SK-N-SH (cell line): ENCODE measurements at regions not wholly inside any gene's neighbourhood (a gene's known extent, or its start where the extent isn't known, plus 50 kb on each side); places are given as distances from the start of the nearest gene placed in this dataset.

Experiments used
- CTCF ChIA-PET: fragments of 300-600, 350-600 bp; formaldehyde crosslinking; extraction: SDS; loops from one replicate; lab custom pipeline; 2021; lab: Yijun Ruan, JAX
- POLR2A ChIA-PET: fragments of 350-600 bp; sonication (Branson Sonifier 250); formaldehyde crosslinking; extraction: SDS; loops from one replicate; lab custom pipeline; 2020; ENCODE audit warnings: antibody characterized with exemption, inconsistent platforms; lab: Yijun Ruan, JAX
- DNase-seq: peaks from one replicate; pipeline ENCODE4 v3.0.0; 2012
- H2AFZ ChIP-seq: fragments of 200-600 bp; sonication (generic); 2 replicates; pipeline ENCODE4 v1.8.1; 2016; ENCODE audit warnings: antibody characterized with exemption, mild to moderate bottlenecking, low read depth
- H3F3A ChIP-seq: fragments of 200-600 bp; sonication (generic); replicated peaks from 2 replicates; pipeline ENCODE3; 2016; ENCODE audit warnings: antibody characterized with exemption, mild to moderate bottlenecking; ENCODE audit not compliant: insufficient read depth
- H3K27ac ChIP-seq, 2 experiments: fragments of 200-500 bp in 1 of 2; fragments of 200-600 bp in 1 of 2; sonication (Bioruptor generic) in 1 of 2; sonication (generic), shearing (Covaris generic) in 1 of 2; 2 replicates each; pipeline versions ENCODE4 v1.5.1 to v1.6.1; 2014 to 2016; ENCODE audit warnings: low read depth in 2 of 2, inconsistent platforms in 1 of 2, low read length in 1 of 2, mild to moderate bottlenecking in 1 of 2, mixed read lengths in 1 of 2
- H3K27me3 ChIP-seq: fragments of 200-600 bp; sonication (generic), shearing (Covaris generic); 2 replicates; pipeline ENCODE4 v1.6.1; 2016; ENCODE audit warnings: mixed run types; ENCODE audit not compliant: insufficient read depth
- H3K36me3 ChIP-seq, 2 experiments: fragments of 200-500 bp in 1 of 2; fragments of 200-600 bp in 1 of 2; sonication (Bioruptor generic) in 1 of 2; sonication (generic) in 1 of 2; replicated peaks in 1 of 2; 2 replicates each; pipeline versions ENCODE3 to v1.5.1; 2014 to 2016; ENCODE audit warnings: low read length in 1 of 2, mild to moderate bottlenecking in 1 of 2; ENCODE audit not compliant: insufficient read depth in 2 of 2, control insufficient read depth in 1 of 2
- H3K4me1 ChIP-seq, 2 experiments: fragments of 200-500 bp in 1 of 2; fragments of 200-600 bp in 1 of 2; sonication (Bioruptor generic) in 1 of 2; sonication (generic), shearing (Covaris generic) in 1 of 2; 2 replicates each; pipeline versions ENCODE4 v1.5.1 to v1.6.1; 2014 to 2016; ENCODE audit warnings: low read depth in 1 of 2, low read length in 1 of 2, mixed run types in 1 of 2; ENCODE audit not compliant: insufficient read depth in 2 of 2, control insufficient read depth in 1 of 2
- H3K4me2 ChIP-seq: fragments of 200-600 bp; sonication (generic), shearing (Covaris generic); 2 replicates; pipeline ENCODE4 v1.6.1; 2017; ENCODE audit warnings: mixed run types
- H3K4me3 ChIP-seq, 2 experiments: fragments of 200-500 bp in 1 of 2; fragments of 200-600 bp in 1 of 2; sonication (Bioruptor generic) in 1 of 2; sonication (generic), shearing (Covaris generic) in 1 of 2; 2 replicates each; pipeline versions ENCODE4 v1.5.1 to v1.8.1; 2014 to 2016; ENCODE audit warnings: low read depth in 2 of 2, inconsistent platforms in 1 of 2, low read length in 1 of 2, mild to moderate bottlenecking in 1 of 2, mixed read lengths in 1 of 2, moderate library complexity in 1 of 2
- H3K79me2 ChIP-seq: fragments of 200-600 bp; sonication (generic); 2 replicates; pipeline ENCODE4 v1.8.1; 2017; ENCODE audit warnings: mild to moderate bottlenecking; ENCODE audit not compliant: insufficient read depth
- H3K9ac ChIP-seq: fragments of 200-600 bp; sonication (generic); 2 replicates; pipeline ENCODE4 v1.6.1; 2017; ENCODE audit warnings: mixed run types
- H3K9me2 ChIP-seq: fragments of 200-600 bp; sonication (generic); 2 replicates; pipeline ENCODE4 v1.6.1; 2017; ENCODE audit warnings: mixed run types
- H3K9me3 ChIP-seq: fragments of 200-600 bp; sonication (generic); 2 replicates; pipeline ENCODE4 v1.6.1; 2017; ENCODE audit warnings: mixed run types, mild to moderate bottlenecking, moderate library complexity
- H4K20me1 ChIP-seq: fragments of 200-600 bp; sonication (generic); 2 replicates; pipeline ENCODE4 v1.6.1; 2017; ENCODE audit warnings: mild to moderate bottlenecking, mixed run types; ENCODE audit not compliant: insufficient read depth
- CHD2 ChIP-seq: fragments of 150-350 bp; IDR thresholded peaks from 2 replicates; pipeline ENCODE4 v1.6.1; 2018; ENCODE audit warnings: low read length; ENCODE audit not compliant: partially characterized antibody
- FOXM1 ChIP-seq: IDR thresholded peaks from 2 replicates; pipeline ENCODE4 v1.4.0; 2012; ENCODE audit warnings: low read depth, mild to moderate bottlenecking
- JUND ChIP-seq: IDR thresholded peaks from 2 replicates; pipeline ENCODE4 v1.4.0; 2012
- NFIC ChIP-seq: IDR thresholded peaks from 2 replicates; pipeline ENCODE4 v1.4.0; 2012; ENCODE audit warnings: borderline replicate concordance
- SMC3 ChIP-seq: IDR thresholded peaks from 2 replicates; pipeline ENCODE4 v1.6.1; 2012; ENCODE audit warnings: low read depth, low read length, improper control_type of control experiment
- WGBS: methylation state at CpG from one replicate; pipeline ENCODE4 v1.1.6; 2017; ENCODE audit warnings: low lambda C conversion rate; 5-methylcytosine and 5-hydroxymethylcytosine counted together
- TF ChIP-seq, protein P1 (sequence below): IDR thresholded peaks from 2 replicates; pipeline ENCODE4 v1.4.0; 2012; ENCODE audit warnings: low read depth
- TF ChIP-seq, protein P2 (sequence below): IDR thresholded peaks from 2 replicates; pipeline ENCODE4 v1.6.1; 2012; ENCODE audit warnings: mild to moderate bottlenecking, low read depth, low read length, moderate library complexity
- TF ChIP-seq, protein P3 (sequence below): IDR thresholded peaks from 2 replicates; pipeline ENCODE4 v1.4.0; 2012; ENCODE audit warnings: low read depth, borderline replicate concordance
- TF ChIP-seq, protein P4 (sequence below): IDR thresholded peaks from 2 replicates; pipeline ENCODE4 v1.4.0; 2012; ENCODE audit warnings: low read depth, borderline replicate concordance

DNA sequence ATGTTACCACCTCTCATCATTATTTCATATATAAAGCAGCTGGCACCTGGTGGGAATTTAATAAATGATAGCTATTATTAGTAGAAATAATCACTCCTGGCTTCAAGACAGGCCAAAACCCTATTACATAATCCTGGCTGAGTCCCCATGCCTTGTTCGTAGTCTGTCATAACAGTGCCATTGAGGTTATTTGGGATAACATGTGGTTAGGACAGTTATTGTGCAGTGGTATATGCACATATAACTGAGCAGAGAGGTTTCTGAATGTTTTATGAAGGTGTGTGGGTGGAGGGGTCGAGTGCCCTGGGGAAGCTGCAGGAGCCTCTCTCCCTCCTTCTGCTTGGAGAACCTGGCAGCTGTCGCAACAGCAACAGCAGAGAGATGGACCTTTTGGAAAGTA is 162.4 kb upstream of the NABP1 start:
- DNase-seq: no peak
- CTCF ChIA-PET: interaction anchor here (0.8 to 5.1 kb wide), 6 partner anchors 13 to 463 kb away, joined by 3 to 36 read pairs (median 6); no protein-coding TSS in a partner anchor
- H2AFZ ChIP-seq: no peak overlapping the region

More for the DNA sequence above, 162.4 kb upstream of the NABP1 start:
- Histone ChIP-seq H3K9me2 (no peaks in the 10 kb centered on the region), H4K20me1 (no peaks in the 10 kb centered on the region), H3K4me1 (peaks cover 0 to 3% of the 10 kb centered on the region in 2 experiments; a peak in 1 of 4 replicates), H3F3A (no peaks in the 10 kb centered on the region), H3K36me3 (no peaks in the 10 kb centered on the region), H3K9ac (no peak overlapping the region), H3K27me3 (no peaks in the 10 kb centered on the region), H3K4me3 (no peak overlapping the region), H3K27ac (no peak overlapping the region), H3K4me2 (no peak overlapping the region), H3K79me2 (no peaks in the 10 kb centered on the region), H3K9me3 (no peaks in the 10 kb centered on the region)
- POLR2A ChIA-PET: no interaction called here
- TF ChIP-seq, protein P1, sequence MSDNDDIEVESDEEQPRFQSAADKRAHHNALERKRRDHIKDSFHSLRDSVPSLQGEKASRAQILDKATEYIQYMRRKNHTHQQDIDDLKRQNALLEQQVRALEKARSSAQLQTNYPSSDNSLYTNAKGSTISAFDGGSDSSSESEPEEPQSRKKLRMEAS: no peak
- TF ChIP-seq FOXM1 (no peak), CHD2 (no peak), JUND (no peak), SMC3 (no peak), NFIC (no peak)
- TF ChIP-seq, protein P2, sequence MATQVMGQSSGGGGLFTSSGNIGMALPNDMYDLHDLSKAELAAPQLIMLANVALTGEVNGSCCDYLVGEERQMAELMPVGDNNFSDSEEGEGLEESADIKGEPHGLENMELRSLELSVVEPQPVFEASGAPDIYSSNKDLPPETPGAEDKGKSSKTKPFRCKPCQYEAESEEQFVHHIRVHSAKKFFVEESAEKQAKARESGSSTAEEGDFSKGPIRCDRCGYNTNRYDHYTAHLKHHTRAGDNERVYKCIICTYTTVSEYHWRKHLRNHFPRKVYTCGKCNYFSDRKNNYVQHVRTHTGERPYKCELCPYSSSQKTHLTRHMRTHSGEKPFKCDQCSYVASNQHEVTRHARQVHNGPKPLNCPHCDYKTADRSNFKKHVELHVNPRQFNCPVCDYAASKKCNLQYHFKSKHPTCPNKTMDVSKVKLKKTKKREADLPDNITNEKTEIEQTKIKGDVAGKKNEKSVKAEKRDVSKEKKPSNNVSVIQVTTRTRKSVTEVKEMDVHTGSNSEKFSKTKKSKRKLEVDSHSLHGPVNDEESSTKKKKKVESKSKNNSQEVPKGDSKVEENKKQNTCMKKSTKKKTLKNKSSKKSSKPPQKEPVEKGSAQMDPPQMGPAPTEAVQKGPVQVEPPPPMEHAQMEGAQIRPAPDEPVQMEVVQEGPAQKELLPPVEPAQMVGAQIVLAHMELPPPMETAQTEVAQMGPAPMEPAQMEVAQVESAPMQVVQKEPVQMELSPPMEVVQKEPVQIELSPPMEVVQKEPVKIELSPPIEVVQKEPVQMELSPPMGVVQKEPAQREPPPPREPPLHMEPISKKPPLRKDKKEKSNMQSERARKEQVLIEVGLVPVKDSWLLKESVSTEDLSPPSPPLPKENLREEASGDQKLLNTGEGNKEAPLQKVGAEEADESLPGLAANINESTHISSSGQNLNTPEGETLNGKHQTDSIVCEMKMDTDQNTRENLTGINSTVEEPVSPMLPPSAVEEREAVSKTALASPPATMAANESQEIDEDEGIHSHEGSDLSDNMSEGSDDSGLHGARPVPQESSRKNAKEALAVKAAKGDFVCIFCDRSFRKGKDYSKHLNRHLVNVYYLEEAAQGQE: no peak
- TF ChIP-seq, protein P3, sequence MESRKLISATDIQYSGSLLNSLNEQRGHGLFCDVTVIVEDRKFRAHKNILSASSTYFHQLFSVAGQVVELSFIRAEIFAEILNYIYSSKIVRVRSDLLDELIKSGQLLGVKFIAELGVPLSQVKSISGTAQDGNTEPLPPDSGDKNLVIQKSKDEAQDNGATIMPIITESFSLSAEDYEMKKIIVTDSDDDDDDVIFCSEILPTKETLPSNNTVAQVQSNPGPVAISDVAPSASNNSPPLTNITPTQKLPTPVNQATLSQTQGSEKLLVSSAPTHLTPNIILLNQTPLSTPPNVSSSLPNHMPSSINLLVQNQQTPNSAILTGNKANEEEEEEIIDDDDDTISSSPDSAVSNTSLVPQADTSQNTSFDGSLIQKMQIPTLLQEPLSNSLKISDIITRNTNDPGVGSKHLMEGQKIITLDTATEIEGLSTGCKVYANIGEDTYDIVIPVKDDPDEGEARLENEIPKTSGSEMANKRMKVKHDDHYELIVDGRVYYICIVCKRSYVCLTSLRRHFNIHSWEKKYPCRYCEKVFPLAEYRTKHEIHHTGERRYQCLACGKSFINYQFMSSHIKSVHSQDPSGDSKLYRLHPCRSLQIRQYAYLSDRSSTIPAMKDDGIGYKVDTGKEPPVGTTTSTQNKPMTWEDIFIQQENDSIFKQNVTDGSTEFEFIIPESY: no peak
- TF ChIP-seq, protein P4, sequence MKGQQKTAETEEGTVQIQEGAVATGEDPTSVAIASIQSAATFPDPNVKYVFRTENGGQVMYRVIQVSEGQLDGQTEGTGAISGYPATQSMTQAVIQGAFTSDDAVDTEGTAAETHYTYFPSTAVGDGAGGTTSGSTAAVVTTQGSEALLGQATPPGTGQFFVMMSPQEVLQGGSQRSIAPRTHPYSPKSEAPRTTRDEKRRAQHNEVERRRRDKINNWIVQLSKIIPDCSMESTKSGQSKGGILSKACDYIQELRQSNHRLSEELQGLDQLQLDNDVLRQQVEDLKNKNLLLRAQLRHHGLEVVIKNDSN: no peak
- 87% methylated on average over 3 of the region's 3 CpGs for WGBS
